Spleen (tissue), 11 donors: ENCODE measurements at regions not wholly inside any gene's neighbourhood (a gene's known extent, or its start where the extent isn't known, plus 50 kb on each side); places are given as distances from the start of the nearest gene placed in this dataset.

Experiments
- DNase-seq: peaks from one replicate; pipeline ENCODE4 v3.0.0-alpha.2; 2020
- H3K27ac ChIP-seq, 8 donors: fragments of 200-600 bp; sonication (generic) in 7 of 8; 1 replicate in 4 of 8; 2 replicates in 4 of 8; pipeline versions ENCODE4 v1.5.0 to v1.8.0; 2016 to 2021; ENCODE audit warnings: inconsistent platforms in 4 of 8, mild to moderate bottlenecking in 4 of 8, moderate library complexity in 1 of 8
- H3K27me3 ChIP-seq, 7 donors: fragments of 200-600 bp; sonication (generic) in 6 of 7; replicated peaks in 1 of 7; 1 replicate in 4 of 7; 2 replicates in 3 of 7; pipeline versions ENCODE4 v1.5.0 to v1.8.0; 2016 to 2021; ENCODE audit warnings: inconsistent platforms in 3 of 7, mild to moderate bottlenecking in 1 of 7
- H3K36me3 ChIP-seq, 6 donors: fragments of 200-600 bp; sonication (generic) in 5 of 6; 1 replicate in 4 of 6; 2 replicates in 2 of 6; pipeline versions ENCODE4 v1.5.0 to v1.8.0; 2016 to 2021; ENCODE audit warnings: inconsistent platforms in 2 of 6
- H3K4me1 ChIP-seq, 6 donors: fragments of 200-600 bp; sonication (generic) in 5 of 6; 1 replicate in 3 of 6; 2 replicates in 3 of 6; pipeline versions ENCODE4 v1.5.0 to v1.8.0; 2016 to 2021; ENCODE audit warnings: inconsistent platforms in 3 of 6
- H3K4me3 ChIP-seq, 8 donors: fragments of 200-600 bp; sonication (generic) in 7 of 8; 1 replicate in 4 of 8; 2 replicates in 4 of 8; pipeline versions ENCODE4 v1.5.0 to v1.8.0; 2016 to 2021; ENCODE audit warnings: inconsistent platforms in 4 of 8, mild to moderate bottlenecking in 4 of 8, moderate library complexity in 2 of 8
- H3K9me3 ChIP-seq, 8 donors: fragments of 200-600 bp; sonication (generic) in 7 of 8; 1 replicate in 4 of 8; 2 replicates in 4 of 8; pipeline versions ENCODE4 v1.5.0 to v1.8.0; 2016 to 2021; ENCODE audit warnings: inconsistent platforms in 4 of 8
- POLR2A ChIP-seq, 3 donors: fragments of 450-650 bp; IDR thresholded peaks; one replicate each; pipeline ENCODE4 v1.5.1; 2017; ENCODE audit warnings: antibody characterized with exemption in 3 of 3, mild to moderate bottlenecking in 1 of 3
- POLR2AphosphoS5 ChIP-seq, 3 donors: sonication (generic); formaldehyde crosslinking; IDR thresholded peaks; one replicate each; pipeline ENCODE4 v1.5.1; 2017; ENCODE audit warnings: antibody characterized with exemption in 3 of 3
- WGBS, 5 donors: extraction: QIAGEN DNeasy Blood & Tissue Kit in 3 of 5; methylation state at CpG; one replicate each; pipeline versions ENCODE4 v1.1.5 to v1.1.7; 2013 to 2018; 5-methylcytosine and 5-hydroxymethylcytosine counted together
- intact Hi-C: fragments of 100-400 bp; cut with DNase I; formaldehyde crosslinking; loops from one replicate; pipeline ENCODE4 v1.15.0; 2023; ENCODE audit warnings: low total_unique reads
- TF ChIP-seq, protein P1 (sequence below), 11 experiments: fragments of 200-600 bp in 7 of 11; fragments of 450-650 bp in 4 of 11; sonication (generic) in 4 of 11; IDR thresholded peaks in 8 of 11; conservative IDR thresholded peaks in 3 of 11; 1 replicate in 7 of 11; 2 replicates in 4 of 11; pipeline versions ENCODE4 v1.4.0 to v1.8.0; 2016 to 2021; ENCODE audit warnings: antibody characterized with exemption in 11 of 11, inconsistent platforms in 4 of 11, mild to moderate bottlenecking in 1 of 11
- donor health status: healthy with polysubstance abuse.
- donor health status: DM: no; HTN: no; CAD: no; lungs with moderate emphysema.
- donor health status: DM: no; HTN: no; CAD: no.
- donor health status: Bipolar disorder and iron deficiency.
- donor health status: healthy.
- donor health status: DM: no; HTN: no; CAD: no.
- donor health status: DM: yes; HTN: yes; CAD: no.

GRCh38 chr20:11060423-11061185 is 386.8 kb upstream of the JAG1 start:
- H3K4me1 ChIP-seq, result no peaks in the 10 kb centered on the region
- WGBS, 5 donors, result 54 to 60% (median 56%) methylated on average over 9 of the region's 9 CpGs

DNA sequence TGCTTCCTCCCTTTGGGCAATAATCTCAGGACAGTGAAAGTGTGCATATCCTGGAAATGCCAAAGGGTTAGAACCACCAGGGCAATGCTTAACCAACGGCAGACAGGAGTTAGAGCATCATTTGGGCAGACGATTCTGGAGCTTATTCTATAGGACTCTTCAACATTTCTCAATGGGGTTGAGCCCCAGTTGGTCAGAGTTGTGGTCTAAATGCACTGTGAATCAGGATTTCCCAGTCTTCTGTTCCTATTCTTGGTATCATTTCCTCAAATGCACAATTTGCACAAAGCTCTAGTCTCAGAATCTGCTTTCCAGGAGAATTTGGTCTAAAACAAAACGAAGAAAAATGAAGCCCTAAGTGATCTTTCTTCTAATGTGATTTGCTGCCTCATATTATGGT is 389.6 kb upstream of the JAG1 start:
- H3K27ac ChIP-seq, result no peak overlapping the region
- no peaks in the 10 kb centered on the region for H3K4me1 ChIP-seq
- no peak for TF ChIP-seq POLR2AphosphoS5 (IDR thresholded peaks at IDR 0.05)
- no peak for TF ChIP-seq POLR2A (IDR thresholded peaks at IDR 0.05)
- TF ChIP-seq, protein P1, sequence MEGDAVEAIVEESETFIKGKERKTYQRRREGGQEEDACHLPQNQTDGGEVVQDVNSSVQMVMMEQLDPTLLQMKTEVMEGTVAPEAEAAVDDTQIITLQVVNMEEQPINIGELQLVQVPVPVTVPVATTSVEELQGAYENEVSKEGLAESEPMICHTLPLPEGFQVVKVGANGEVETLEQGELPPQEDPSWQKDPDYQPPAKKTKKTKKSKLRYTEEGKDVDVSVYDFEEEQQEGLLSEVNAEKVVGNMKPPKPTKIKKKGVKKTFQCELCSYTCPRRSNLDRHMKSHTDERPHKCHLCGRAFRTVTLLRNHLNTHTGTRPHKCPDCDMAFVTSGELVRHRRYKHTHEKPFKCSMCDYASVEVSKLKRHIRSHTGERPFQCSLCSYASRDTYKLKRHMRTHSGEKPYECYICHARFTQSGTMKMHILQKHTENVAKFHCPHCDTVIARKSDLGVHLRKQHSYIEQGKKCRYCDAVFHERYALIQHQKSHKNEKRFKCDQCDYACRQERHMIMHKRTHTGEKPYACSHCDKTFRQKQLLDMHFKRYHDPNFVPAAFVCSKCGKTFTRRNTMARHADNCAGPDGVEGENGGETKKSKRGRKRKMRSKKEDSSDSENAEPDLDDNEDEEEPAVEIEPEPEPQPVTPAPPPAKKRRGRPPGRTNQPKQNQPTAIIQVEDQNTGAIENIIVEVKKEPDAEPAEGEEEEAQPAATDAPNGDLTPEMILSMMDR (IDR thresholded peaks at IDR 0.05 in 8 of 11, conservative IDR thresholded peaks at IDR 0.05 in 3 of 11), result no peak
- 72 to 77% (median 75%) methylated on average over 3 of the region's 3 CpGs for WGBS, 5 donors
- no peaks in the 10 kb centered on the region for H3K36me3 ChIP-seq
- intact Hi-C loops, result no loop called here
- no peak for DNase-seq
- no peaks in the 10 kb centered on the region for H3K9me3 ChIP-seq
- no peak overlapping the region for H3K4me3 ChIP-seq
- no peaks in the 10 kb centered on the region for H3K27me3 ChIP-seq

More at GRCh38 chr20:11060423-11061185, 386.8 kb upstream of the JAG1 start:
- no peak overlapping the region for H3K27ac ChIP-seq
- no peaks in the 10 kb centered on the region for H3K36me3 ChIP-seq
- H3K9me3 ChIP-seq, result no peaks in the 10 kb centered on the region
- no peak overlapping the region for H3K4me3 ChIP-seq
- H3K27me3 ChIP-seq, result no peaks in the 10 kb centered on the region
- TF ChIP-seq POLR2A (IDR thresholded peaks at IDR 0.05), result no peak
- intact Hi-C loops, result no loop called here
- DNase-seq, result no peak

DNA sequence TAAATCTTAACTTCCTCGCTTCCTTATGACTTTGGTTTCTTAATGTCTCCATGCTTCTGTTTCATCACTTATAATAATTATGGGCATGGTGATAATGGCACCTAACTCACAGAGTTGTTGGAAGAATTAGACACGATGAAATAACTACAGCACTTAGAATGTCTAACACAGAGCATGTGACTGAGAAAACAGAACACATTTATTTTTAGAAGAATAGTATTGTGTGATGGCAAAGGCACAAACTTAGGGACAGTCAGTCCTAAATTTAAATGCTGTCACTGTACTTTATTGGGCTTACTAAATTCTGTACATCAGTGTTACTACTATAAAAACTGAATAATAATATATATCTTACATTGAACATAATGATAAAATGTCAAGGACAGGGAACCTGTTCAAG is 391.1 kb upstream of the JAG1 start:
- intact Hi-C loops, result no loop called here
- no peaks in the 10 kb centered on the region for H3K9me3 ChIP-seq
- H3K27ac ChIP-seq, result no peak overlapping the region
- H3K4me3 ChIP-seq, result no peak overlapping the region
- H3K27me3 ChIP-seq, result no peaks in the 10 kb centered on the region
- 69 to 84% (median 81%) methylated on average over 2 of the region's 2 CpGs for WGBS, 5 donors
- TF ChIP-seq, protein P1 (IDR thresholded peaks at IDR 0.05 in 8 of 11, conservative IDR thresholded peaks at IDR 0.05 in 3 of 11), result no peak
- H3K4me1 ChIP-seq, result no peaks in the 10 kb centered on the region
- H3K36me3 ChIP-seq, result no peaks in the 10 kb centered on the region
- no peak for DNase-seq

GRCh38 chr20:11067359-11067758 is 393.6 kb upstream of the JAG1 start:
- intact Hi-C loops, result no loop called here

More at GRCh38 chr20:11067359-11067758, 393.6 kb upstream of the JAG1 start:
- Histone ChIP-seq H3K4me3 (no peak overlapping the region), H3K9me3 (peaks cover 0 to 17% (median 10%) of the 10 kb centered on the region in 8 donors), H3K27ac (no peak overlapping the region), H3K27me3 (no peaks in the 10 kb centered on the region), H3K4me1 (no peaks in the 10 kb centered on the region), H3K36me3 (no peaks in the 10 kb centered on the region)
- 80 to 94% (median 89%) methylated on average over 1 of the region's 1 CpG for WGBS, 5 donors
- DNase-seq, result no peak
- TF ChIP-seq, protein P1 (IDR thresholded peaks at IDR 0.05 in 8 of 11, conservative IDR thresholded peaks at IDR 0.05 in 3 of 11), result no peak
- TF ChIP-seq POLR2A (IDR thresholded peaks at IDR 0.05) (no peak), POLR2AphosphoS5 (IDR thresholded peaks at IDR 0.05) (no peak)
